ENCODE measurements at regions not wholly inside any gene's neighbourhood (a gene's known extent, or its start where the extent isn't known, plus 50 kb on each side); places are given as distances from the start of the nearest gene placed in this dataset.

DNA sequence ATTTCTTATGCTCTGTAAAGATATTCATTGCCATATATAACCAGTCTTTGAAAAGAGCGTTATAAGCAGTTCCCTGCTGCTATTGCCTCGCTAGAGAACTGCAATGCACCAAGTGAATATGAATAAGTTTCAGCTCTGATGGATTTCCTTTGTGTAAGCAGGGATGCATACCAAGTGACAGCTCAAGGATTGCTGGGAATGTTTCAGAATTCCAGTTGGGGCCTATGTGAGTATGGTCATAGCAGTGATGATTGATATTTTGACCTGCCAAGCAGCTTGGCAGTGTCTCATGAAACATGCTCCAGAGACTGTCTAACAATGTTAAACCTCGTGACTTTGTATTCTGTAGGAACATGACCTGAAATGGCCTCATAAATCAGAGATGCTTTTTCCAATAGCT lies 312.6 kb downstream of the C11orf87 start:
- Mint-ChIP-seq H3K9me3 (ENCODE audit: low read depth) (no peaks in the 10 kb centered on the region), H3K27ac (ENCODE audit: unreplicated experiment) (no peak overlapping the region), H3K4me1 (ENCODE audit: low read depth) (peaks cover 30% of the 10 kb centered on the region), H3K4me3 (ENCODE audit: unreplicated experiment) (no peak overlapping the region), H3K27me3 (ENCODE audit: low read depth) (peaks cover 2% of the 10 kb centered on the region), H3K36me3 (ENCODE audit: low read depth) (no peaks in the 10 kb centered on the region)
- no peak for DNase-seq (ENCODE audit: low spot score)
- TF ChIP-seq, protein P1, sequence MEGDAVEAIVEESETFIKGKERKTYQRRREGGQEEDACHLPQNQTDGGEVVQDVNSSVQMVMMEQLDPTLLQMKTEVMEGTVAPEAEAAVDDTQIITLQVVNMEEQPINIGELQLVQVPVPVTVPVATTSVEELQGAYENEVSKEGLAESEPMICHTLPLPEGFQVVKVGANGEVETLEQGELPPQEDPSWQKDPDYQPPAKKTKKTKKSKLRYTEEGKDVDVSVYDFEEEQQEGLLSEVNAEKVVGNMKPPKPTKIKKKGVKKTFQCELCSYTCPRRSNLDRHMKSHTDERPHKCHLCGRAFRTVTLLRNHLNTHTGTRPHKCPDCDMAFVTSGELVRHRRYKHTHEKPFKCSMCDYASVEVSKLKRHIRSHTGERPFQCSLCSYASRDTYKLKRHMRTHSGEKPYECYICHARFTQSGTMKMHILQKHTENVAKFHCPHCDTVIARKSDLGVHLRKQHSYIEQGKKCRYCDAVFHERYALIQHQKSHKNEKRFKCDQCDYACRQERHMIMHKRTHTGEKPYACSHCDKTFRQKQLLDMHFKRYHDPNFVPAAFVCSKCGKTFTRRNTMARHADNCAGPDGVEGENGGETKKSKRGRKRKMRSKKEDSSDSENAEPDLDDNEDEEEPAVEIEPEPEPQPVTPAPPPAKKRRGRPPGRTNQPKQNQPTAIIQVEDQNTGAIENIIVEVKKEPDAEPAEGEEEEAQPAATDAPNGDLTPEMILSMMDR (IDR thresholded peaks at IDR 0.05) = no peak

DNA sequence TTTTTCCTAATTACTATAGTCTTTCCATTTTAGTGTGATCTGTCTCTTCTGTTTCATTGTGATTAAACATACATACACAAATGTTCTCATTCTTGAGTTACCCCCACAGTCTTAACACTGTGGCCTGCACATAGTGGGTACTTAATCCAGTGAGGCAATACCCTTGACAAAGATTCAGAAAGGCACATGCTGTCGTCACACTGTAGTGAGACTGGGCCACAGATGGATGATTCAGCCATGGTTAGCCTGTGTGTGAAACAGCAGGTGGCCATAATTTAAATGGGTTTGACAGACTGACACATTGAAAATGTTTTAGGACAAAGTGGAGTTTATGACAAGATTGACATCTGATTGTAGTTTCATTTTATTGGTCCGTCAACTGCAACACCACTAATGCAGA lies 313.1 kb downstream of the C11orf87 start:
- Mint-ChIP-seq H3K4me3 (ENCODE audit: unreplicated experiment) (no peak overlapping the region), H3K36me3 (ENCODE audit: low read depth) (no peaks in the 10 kb centered on the region)

DNA sequence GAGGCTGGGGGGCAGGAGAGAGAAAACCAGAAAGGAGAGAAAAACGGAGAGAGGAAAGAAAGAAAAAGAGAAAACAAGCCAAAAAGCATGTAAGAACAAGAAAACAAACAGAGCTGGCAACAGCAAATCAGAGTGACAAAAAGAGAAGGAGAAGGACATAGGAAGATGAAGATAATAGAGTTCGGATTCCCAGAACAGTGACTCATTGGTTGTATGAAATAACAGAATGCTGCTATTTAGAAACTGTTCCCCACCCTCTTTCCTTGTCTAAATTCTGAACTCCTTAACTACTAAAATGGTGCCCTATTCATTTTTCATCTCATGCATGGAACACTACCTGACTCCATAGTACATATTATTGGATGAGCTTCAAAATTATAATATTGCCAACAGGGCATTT lies 317.4 kb downstream of the C11orf87 start:
- Mint-ChIP-seq H3K9me3 (ENCODE audit: low read depth) (no peaks in the 10 kb centered on the region), H3K4me1 (ENCODE audit: low read depth) (peaks cover 7% of the 10 kb centered on the region), H3K27ac (ENCODE audit: unreplicated experiment) (no peak overlapping the region), H3K4me3 (ENCODE audit: unreplicated experiment) (no peak overlapping the region), H3K27me3 (ENCODE audit: low read depth) (peaks cover 2% of the 10 kb centered on the region), H3K36me3 (ENCODE audit: low read depth) (no peaks in the 10 kb centered on the region)
- DNase-seq (ENCODE audit: low spot score) = no peak
- TF ChIP-seq, protein P1 (IDR thresholded peaks at IDR 0.05) = no peak

More for the DNA sequence above, 313.1 kb downstream of the C11orf87 start:
- no peak for DNase-seq (ENCODE audit: low spot score)
- H3K27me3 Mint-ChIP-seq (ENCODE audit: low read depth) = peaks cover 2% of the 10 kb centered on the region
- no peaks in the 10 kb centered on the region for H3K9me3 Mint-ChIP-seq (ENCODE audit: low read depth)
- H3K27ac Mint-ChIP-seq (ENCODE audit: unreplicated experiment) = no peak overlapping the region
- TF ChIP-seq, protein P1 (IDR thresholded peaks at IDR 0.05) = no peak
- H3K4me1 Mint-ChIP-seq (ENCODE audit: low read depth) = peaks cover 30% of the 10 kb centered on the region

DNA sequence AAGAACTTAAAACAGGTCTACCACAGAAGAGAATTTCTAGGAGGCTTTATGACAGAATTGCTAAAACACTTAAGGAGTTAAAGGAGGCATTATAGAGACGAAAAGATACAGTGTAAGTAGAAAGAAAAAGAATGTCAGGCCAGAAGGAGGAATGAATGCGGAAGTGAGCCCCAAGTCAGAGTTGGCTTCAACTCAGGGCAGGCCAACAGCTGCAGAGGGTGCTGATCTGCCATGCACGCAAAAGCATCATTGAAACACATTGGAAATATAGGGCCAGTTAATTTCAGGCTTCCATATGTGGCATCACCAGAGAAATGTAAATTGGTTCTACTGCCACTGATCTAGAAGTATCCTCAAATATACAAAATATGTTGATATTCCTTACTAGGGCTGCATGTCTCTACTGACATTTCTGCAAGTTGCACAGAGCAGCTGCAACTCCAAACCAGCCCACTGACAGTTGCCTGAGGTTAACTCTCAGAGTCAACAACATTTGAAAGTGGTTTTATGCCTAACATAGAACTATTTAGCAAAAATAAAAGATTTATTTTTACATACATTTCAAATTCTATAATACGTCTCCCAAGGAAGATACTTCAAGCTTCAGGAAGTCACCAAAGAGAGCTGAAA lies 324.1 kb downstream of the C11orf87 start:
- Mint-ChIP-seq H3K4me3 (ENCODE audit: unreplicated experiment) (no peak overlapping the region), H3K36me3 (ENCODE audit: low read depth) (no peaks in the 10 kb centered on the region), H3K27ac (ENCODE audit: unreplicated experiment) (no peak overlapping the region), H3K9me3 (ENCODE audit: low read depth) (no peaks in the 10 kb centered on the region), H3K4me1 (ENCODE audit: low read depth) (no peaks in the 10 kb centered on the region), H3K27me3 (ENCODE audit: low read depth) (no peaks in the 10 kb centered on the region)
- TF ChIP-seq, protein P1 (IDR thresholded peaks at IDR 0.05) = no peak
- no peak for DNase-seq (ENCODE audit: low spot score)

DNA sequence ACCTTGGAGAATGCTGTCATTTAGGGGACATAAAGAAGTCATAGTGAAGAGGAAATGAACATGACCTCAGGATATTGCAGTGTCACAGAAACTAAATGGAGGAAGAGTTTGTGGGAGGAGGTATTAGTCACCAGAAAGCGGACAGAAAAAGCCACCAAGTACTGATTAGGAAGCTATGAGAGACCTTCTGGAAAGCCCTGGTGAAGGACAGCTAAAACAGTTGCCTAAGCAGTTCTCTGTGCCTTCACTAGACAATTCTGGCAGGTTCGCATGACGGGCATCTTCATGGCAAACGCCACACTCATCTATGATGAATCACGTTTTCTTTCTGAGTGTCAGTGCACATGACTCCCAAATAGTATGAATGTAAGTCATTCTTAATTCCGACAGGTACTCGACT lies 325.8 kb downstream of the C11orf87 start:
- TF ChIP-seq, protein P1 (IDR thresholded peaks at IDR 0.05) = no peak
- Mint-ChIP-seq H3K9me3 (ENCODE audit: low read depth) (no peaks in the 10 kb centered on the region), H3K27me3 (ENCODE audit: low read depth) (no peaks in the 10 kb centered on the region), H3K4me3 (ENCODE audit: unreplicated experiment) (no peak overlapping the region), H3K27ac (ENCODE audit: unreplicated experiment) (no peak overlapping the region), H3K4me1 (ENCODE audit: low read depth) (peaks cover 5% of the 10 kb centered on the region), H3K36me3 (ENCODE audit: low read depth) (no peaks in the 10 kb centered on the region)
- DNase-seq (ENCODE audit: low spot score) = no peak

Measured in chondrocyte (in vitro differentiated cells).